ENCODE measurements at regions not wholly inside any gene's neighbourhood (a gene's known extent, or its start where the extent isn't known, plus 50 kb on each side); places are given as distances from the start of the nearest gene placed in this dataset.
A peak's percentile ranks its signal among the peaks of the same experiment; 100 is the strongest.
"Not testable (repeated sequence)": the region's sequence is repeated elsewhere in the genome, so short reads cannot be mapped to it uniquely, and the experiment has no call there.

DNA sequence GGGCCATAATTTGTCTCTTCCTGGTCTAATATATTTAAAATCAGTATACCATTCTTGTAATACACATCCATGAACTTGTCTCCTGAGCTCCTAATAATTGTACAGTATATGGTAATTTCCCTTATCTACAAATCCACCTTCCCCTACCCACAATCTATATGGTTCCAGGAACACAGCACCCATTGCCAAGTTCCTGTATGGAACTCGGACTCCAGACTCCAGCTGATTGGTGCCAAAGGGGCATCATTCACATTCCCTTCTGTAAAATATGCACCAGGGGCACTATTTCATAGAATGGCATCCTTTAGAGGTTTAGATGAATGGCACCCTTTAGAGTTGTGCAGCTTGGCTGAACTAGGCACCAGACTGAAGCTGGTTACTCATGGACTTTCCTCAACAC lies 58.8 kb upstream of the ZSWIM5 start:
- intact Hi-C loops (cut with micrococcal nuclease; ENCODE audit: unreplicated experiment), result no loop called here
- TF ChIP-seq CTCF (IDR thresholded peaks at IDR 0.05; ENCODE audit: unreplicated experiment), result no peak
- Mint-ChIP-seq H3K4me1 (ENCODE audit: low read depth, unreplicated experiment) (peaks cover 9% of the 10 kb centered on the region), H3K27ac (ENCODE audit: unreplicated experiment) (no peak overlapping the region), H3K27me3 (ENCODE audit: unreplicated experiment) (peaks cover 17% of the 10 kb centered on the region), H3K36me3 (ENCODE audit: insufficient read depth, unreplicated experiment) (no peaks in the 10 kb centered on the region), H3K4me3 (ENCODE audit: low read depth, unreplicated experiment) (no peak overlapping the region), H3K9me3 (ENCODE audit: low read depth, unreplicated experiment) (peaks cover 2% of the 10 kb centered on the region)
- no peak for DNase-seq
- CTCF ChIA-PET, result interaction anchor here (0.7 kb wide), 2 partner anchors 795 to 1228 kb away, joined by 3 read pairs; no protein-coding TSS in a partner anchor
- BruUV-seq (replicated peaks), result no TSS peak

GRCh38 chr1:45266151-45266801 lies 59.9 kb upstream of the ZSWIM5 start:
- Mint-ChIP-seq H3K36me3 (ENCODE audit: insufficient read depth, unreplicated experiment) (no peaks in the 10 kb centered on the region), H3K27me3 (ENCODE audit: unreplicated experiment) (peaks cover 17% of the 10 kb centered on the region), H3K4me1 (ENCODE audit: low read depth, unreplicated experiment) (peaks cover 9% of the 10 kb centered on the region), H3K9me3 (ENCODE audit: low read depth, unreplicated experiment) (peaks cover 2% of the 10 kb centered on the region), H3K27ac (ENCODE audit: unreplicated experiment) (peak overlapping the region; percentile 86), H3K4me3 (ENCODE audit: low read depth, unreplicated experiment) (no peak overlapping the region)
- CTCF ChIA-PET, result no interaction called here
- no peak for TF ChIP-seq CTCF (IDR thresholded peaks at IDR 0.05; ENCODE audit: unreplicated experiment)
- intact Hi-C loops (cut with micrococcal nuclease; ENCODE audit: unreplicated experiment), result no loop called here
- peak; percentile 14 for DNase-seq
- no TSS peak for BruUV-seq (replicated peaks)

DNA sequence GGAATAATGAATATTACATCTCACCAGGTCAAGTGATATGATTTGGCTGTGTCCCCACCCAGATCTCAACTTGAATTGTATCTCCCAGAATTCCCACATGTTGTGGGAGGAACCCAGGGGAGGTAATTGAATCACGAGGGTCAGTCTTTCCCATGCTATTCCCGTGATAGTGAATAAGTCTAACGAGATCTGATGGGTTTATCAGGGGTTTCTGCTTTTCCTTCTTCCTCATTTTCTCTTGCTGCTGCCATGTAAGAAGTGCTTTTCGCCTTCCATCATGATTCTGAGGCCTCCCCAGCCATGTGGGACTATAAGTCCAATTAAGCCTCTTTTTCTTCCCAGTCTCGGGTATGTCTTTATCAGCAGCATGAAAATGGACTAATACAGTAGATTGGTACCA lies 58.4 kb upstream of the HPDL start:
- H3K4me3 Mint-ChIP-seq (ENCODE audit: low read depth, unreplicated experiment); H3K4me1 Mint-ChIP-seq (ENCODE audit: low read depth, unreplicated experiment); H3K9me3 Mint-ChIP-seq (ENCODE audit: low read depth, unreplicated experiment); H3K27me3 Mint-ChIP-seq (ENCODE audit: unreplicated experiment); BruUV-seq (replicated peaks); DNase-seq; intact Hi-C loops (cut with micrococcal nuclease; ENCODE audit: unreplicated experiment); H3K27ac Mint-ChIP-seq (ENCODE audit: unreplicated experiment); CTCF ChIA-PET; H3K36me3 Mint-ChIP-seq (ENCODE audit: insufficient read depth, unreplicated experiment): not testable (repeated sequence)

- H3K4me3 Mint-ChIP-seq (ENCODE audit: low read depth, unreplicated experiment); H3K27me3 Mint-ChIP-seq (ENCODE audit: unreplicated experiment); intact Hi-C loops (cut with micrococcal nuclease; ENCODE audit: unreplicated experiment); BruUV-seq (replicated peaks); H3K36me3 Mint-ChIP-seq (ENCODE audit: insufficient read depth, unreplicated experiment); DNase-seq; H3K27ac Mint-ChIP-seq (ENCODE audit: unreplicated experiment); H3K9me3 Mint-ChIP-seq (ENCODE audit: low read depth, unreplicated experiment): not testable (repeated sequence)
- CTCF ChIA-PET, result interaction anchor here (0.6 kb wide), 1 partner anchor 81 kb away, joined by 4 read pairs; no protein-coding TSS in a partner anchor
- peaks cover 11% of the 10 kb centered on the region for H3K4me1 Mint-ChIP-seq (ENCODE audit: low read depth, unreplicated experiment)
These were observed 54.4 kb upstream of the HPDL start for GRCh38 chr1:45272267-45272666.

DNA sequence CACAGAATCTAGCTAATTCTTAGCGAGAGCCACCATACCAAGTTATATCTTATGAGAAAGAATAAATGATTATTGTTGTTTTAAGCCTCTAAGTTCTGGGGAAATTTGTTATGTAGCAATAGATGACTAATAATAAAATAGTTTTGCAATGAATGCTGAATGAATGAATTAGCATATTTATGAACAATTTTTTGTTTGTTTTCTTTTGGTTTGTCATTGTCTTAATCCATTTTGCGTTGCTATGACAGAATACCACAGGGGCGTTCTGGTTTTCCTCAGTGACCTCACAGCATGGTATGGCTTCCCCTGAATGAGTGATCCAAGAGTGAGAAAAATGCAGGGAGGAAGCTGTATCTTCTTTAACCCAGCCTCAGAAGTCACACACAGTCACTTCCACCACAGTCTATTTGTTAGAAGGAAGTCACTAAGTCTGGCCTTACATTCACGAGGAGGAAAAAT lies 53.8 kb upstream of the HPDL start:
- H3K27me3 Mint-ChIP-seq (ENCODE audit: unreplicated experiment), result no peaks in the 10 kb centered on the region
- intact Hi-C loops (cut with micrococcal nuclease; ENCODE audit: unreplicated experiment), result no loop called here
- H3K9me3 Mint-ChIP-seq (ENCODE audit: low read depth, unreplicated experiment), result no peaks in the 10 kb centered on the region
- no peak overlapping the region for H3K27ac Mint-ChIP-seq (ENCODE audit: unreplicated experiment)
- H3K4me1 Mint-ChIP-seq (ENCODE audit: low read depth, unreplicated experiment), result peaks cover 11% of the 10 kb centered on the region
- H3K36me3 Mint-ChIP-seq (ENCODE audit: insufficient read depth, unreplicated experiment), result no peaks in the 10 kb centered on the region
- DNase-seq, result no peak
- no TSS peak for BruUV-seq (replicated peaks)
- no peak overlapping the region for H3K4me3 Mint-ChIP-seq (ENCODE audit: low read depth, unreplicated experiment)
- TF ChIP-seq CTCF (IDR thresholded peaks at IDR 0.05; ENCODE audit: unreplicated experiment), result no peak
- CTCF ChIA-PET, result interaction anchor here (0.6 kb wide), 1 partner anchor 80 kb away, joined by 4 read pairs; no protein-coding TSS in a partner anchor
